BE2C (cell line): ENCODE measurements at regions not wholly inside any gene's neighbourhood (a gene's known extent, or its start where the extent isn't known, plus 50 kb on each side); places are given as distances from the start of the nearest gene placed in this dataset.
"Not testable (repeated sequence)": the region's sequence is repeated elsewhere in the genome, so short reads cannot be mapped to it uniquely, and the experiment has no call there.

Source experiments
- DNase-seq: peaks from one replicate; pipeline ENCODE4 v3.0.0-alpha.2; 2020
- H3K27me3 ChIP-seq: fragments of 250-450 bp; sonication (Bioruptor Pico); 2 replicates; pipeline ENCODE4 v1.5.1; 2020; ENCODE audit warnings: mild to moderate bottlenecking
- H3K36me3 ChIP-seq: fragments of 250-450 bp; sonication (Bioruptor Pico); 2 replicates; pipeline ENCODE4 v1.5.1; 2020; ENCODE audit warnings: mild to moderate bottlenecking
- H3K4me1 ChIP-seq: fragments of 250-450 bp; sonication (Bioruptor Pico); 2 replicates; pipeline ENCODE4 v1.5.1; 2020
- H3K4me3 ChIP-seq: 2 replicates; pipeline ENCODE4 v1.5.1; 2011; ENCODE audit warnings: low read depth, low read length
- H3K9me3 ChIP-seq: fragments of 250-450 bp; sonication (Bioruptor Pico); 2 replicates; pipeline ENCODE4 v1.5.1; 2020
- TF ChIP-seq, protein P1 (sequence below): IDR thresholded peaks from 2 replicates; pipeline ENCODE4 v1.5.1; 2012; ENCODE audit warnings: mild to moderate bottlenecking, low read depth, low read length

- TF ChIP-seq, protein P1, sequence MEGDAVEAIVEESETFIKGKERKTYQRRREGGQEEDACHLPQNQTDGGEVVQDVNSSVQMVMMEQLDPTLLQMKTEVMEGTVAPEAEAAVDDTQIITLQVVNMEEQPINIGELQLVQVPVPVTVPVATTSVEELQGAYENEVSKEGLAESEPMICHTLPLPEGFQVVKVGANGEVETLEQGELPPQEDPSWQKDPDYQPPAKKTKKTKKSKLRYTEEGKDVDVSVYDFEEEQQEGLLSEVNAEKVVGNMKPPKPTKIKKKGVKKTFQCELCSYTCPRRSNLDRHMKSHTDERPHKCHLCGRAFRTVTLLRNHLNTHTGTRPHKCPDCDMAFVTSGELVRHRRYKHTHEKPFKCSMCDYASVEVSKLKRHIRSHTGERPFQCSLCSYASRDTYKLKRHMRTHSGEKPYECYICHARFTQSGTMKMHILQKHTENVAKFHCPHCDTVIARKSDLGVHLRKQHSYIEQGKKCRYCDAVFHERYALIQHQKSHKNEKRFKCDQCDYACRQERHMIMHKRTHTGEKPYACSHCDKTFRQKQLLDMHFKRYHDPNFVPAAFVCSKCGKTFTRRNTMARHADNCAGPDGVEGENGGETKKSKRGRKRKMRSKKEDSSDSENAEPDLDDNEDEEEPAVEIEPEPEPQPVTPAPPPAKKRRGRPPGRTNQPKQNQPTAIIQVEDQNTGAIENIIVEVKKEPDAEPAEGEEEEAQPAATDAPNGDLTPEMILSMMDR, result no peak
- no peaks in the 10 kb centered on the region for H3K36me3 ChIP-seq
- DNase-seq, result no peak
Measured at GRCh38 chr17:70327723-70328122, 158.4 kb downstream of the KCNJ2 start.

DNA sequence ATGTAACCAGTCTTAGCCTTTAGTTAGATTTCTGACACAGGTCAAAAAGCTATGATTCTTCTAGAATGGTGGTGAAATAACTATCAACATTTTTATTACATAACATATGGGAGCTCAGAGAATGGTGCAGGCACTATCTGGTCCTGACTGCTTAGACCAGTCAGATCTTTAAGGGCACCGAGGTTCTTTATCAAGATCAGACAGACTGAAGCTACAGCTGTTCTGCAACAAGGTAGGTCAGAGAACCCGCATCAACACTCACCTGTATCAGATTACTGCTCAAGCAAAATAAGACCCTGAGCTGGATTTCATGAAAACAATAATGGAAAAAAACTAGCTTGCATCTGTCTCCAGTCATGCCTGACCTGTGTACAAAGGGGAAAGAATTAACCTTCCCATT is 160.4 kb downstream of the KCNJ2 start:
- DNase-seq, result no peak
- H3K4me1 ChIP-seq, result no peaks in the 10 kb centered on the region
- no peaks in the 10 kb centered on the region for H3K36me3 ChIP-seq
- H3K9me3 ChIP-seq, result no peaks in the 10 kb centered on the region
- TF ChIP-seq, protein P1, result no peak
- no peaks in the 10 kb centered on the region for H3K27me3 ChIP-seq
- no peak overlapping the region for H3K4me3 ChIP-seq

More at GRCh38 chr17:70327723-70328122, 158.4 kb downstream of the KCNJ2 start:
- Histone ChIP-seq H3K9me3 (no peaks in the 10 kb centered on the region), H3K4me1 (no peaks in the 10 kb centered on the region), H3K27me3 (no peaks in the 10 kb centered on the region), H3K4me3 (no peak overlapping the region)

GRCh38 chr17:70331066-70331465 is 161.7 kb downstream of the KCNJ2 start:
- H3K36me3 ChIP-seq, H3K4me3 ChIP-seq, DNase-seq, H3K9me3 ChIP-seq, H3K27me3 ChIP-seq, H3K4me1 ChIP-seq: not testable (repeated sequence)

DNA sequence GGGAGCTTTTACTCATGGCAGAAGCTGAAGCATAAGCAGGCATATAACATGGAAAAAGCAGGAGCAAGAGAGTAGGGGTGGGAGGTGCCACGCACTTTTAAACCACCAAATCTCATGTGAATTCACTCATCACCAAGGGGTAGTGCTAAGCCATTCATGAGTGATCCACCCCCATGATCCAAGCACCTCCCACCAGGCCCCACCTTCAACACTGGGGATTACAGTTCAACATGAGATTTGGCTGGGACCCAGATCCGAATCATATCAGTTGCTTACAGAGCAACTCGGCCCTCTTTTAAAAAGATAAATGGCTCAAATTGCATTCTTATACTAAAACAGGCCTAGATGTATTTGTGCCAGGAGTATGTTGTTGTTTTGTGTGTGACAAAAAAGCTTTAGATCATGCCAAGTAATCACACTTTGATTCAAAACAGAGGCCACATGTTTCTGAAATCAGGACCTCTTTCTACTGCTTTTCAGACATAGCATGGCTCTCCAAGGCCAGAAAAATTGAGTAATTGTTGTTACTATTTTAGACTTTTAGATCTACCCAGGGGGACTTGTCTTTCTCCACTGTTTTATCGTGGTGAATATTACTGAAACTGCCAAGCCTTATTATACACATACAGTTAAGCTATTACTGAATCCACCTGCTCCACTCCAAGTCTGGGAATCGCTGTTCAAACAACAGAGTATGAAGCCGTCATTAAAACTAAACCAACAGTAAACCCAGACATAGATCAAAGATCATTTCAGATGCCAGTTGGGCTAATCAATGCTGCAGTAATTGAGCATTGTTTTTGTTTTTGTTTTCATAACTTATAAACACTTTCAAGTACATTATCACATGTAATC is 163.3 kb downstream of the KCNJ2 start:
- no peaks in the 10 kb centered on the region for H3K4me1 ChIP-seq
- H3K27me3 ChIP-seq, result no peaks in the 10 kb centered on the region
- no peak for DNase-seq
- no peak overlapping the region for H3K4me3 ChIP-seq
- no peaks in the 10 kb centered on the region for H3K36me3 ChIP-seq
- H3K9me3 ChIP-seq, result no peaks in the 10 kb centered on the region
- TF ChIP-seq, protein P1, result no peak

DNA sequence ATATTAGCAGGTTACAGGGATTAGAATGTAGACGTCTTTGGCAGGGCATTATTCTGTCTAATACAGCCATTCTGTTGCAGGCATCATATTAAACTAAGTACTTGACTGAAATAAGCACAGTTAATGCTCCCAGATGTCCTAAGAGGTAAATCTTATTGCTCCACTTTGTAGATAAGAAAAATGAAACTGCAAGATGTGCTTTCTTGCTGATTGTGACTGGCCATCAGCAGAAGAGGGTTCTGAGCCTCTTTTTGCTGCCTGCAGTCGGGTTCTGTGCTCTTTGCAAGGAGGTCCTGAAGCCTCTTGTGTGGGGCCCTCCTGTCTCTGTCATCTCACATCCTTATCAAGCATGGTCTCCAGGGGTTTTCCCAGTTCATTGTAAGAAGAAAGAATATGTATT is 167.1 kb downstream of the KCNJ2 start:
- Histone ChIP-seq H3K36me3 (no peaks in the 10 kb centered on the region), H3K27me3 (no peaks in the 10 kb centered on the region), H3K4me1 (no peaks in the 10 kb centered on the region), H3K4me3 (no peak overlapping the region), H3K9me3 (no peaks in the 10 kb centered on the region)
- TF ChIP-seq, protein P1, result no peak
- DNase-seq, result no peak

GRCh38 chr17:70338946-70339354 is 169.6 kb downstream of the KCNJ2 start:
- no peaks in the 10 kb centered on the region for H3K36me3 ChIP-seq
- no peaks in the 10 kb centered on the region for H3K27me3 ChIP-seq
- DNase-seq, result no peak
- H3K9me3 ChIP-seq, result no peaks in the 10 kb centered on the region
- no peak overlapping the region for H3K4me3 ChIP-seq
- TF ChIP-seq, protein P1, result no peak
- no peaks in the 10 kb centered on the region for H3K4me1 ChIP-seq
